ENCODE measurements at regions not wholly inside any gene's neighbourhood (a gene's known extent, or its start where the extent isn't known, plus 50 kb on each side); places are given as distances from the start of the nearest gene placed in this dataset.
"Not testable (repeated sequence)": the region's sequence is repeated elsewhere in the genome, so short reads cannot be mapped to it uniquely, and the experiment has no call there.

- no peak for TF ChIP-seq CTCF (conservative IDR thresholded peaks at IDR 0.05; ENCODE audit: low read depth, low read length)
- H3K4me3 ChIP-seq (ENCODE audit: low read length) = no peak overlapping the region
These were observed 96.8 kb upstream of the SYT10 start for GRCh38 chr12:33536431-33536830.

GRCh38 chr12:33546004-33546403, 106.4 kb upstream of the SYT10 start:
- no peak overlapping the region for H3K4me3 ChIP-seq (ENCODE audit: low read length)
- DNase-seq (ENCODE audit: low read depth) = no peak
- TF ChIP-seq CTCF (conservative IDR thresholded peaks at IDR 0.05; ENCODE audit: low read depth, low read length) = no peak

More at GRCh38 chr12:33536431-33536830, 96.8 kb upstream of the SYT10 start:
- no peak for DNase-seq (ENCODE audit: low read depth)

GRCh38 chr12:33547084-33547483, 107.5 kb upstream of the SYT10 start:
- DNase-seq (ENCODE audit: low read depth) = no peak
- H3K4me3 ChIP-seq (ENCODE audit: low read length) = no peak overlapping the region
- no peak for TF ChIP-seq CTCF (conservative IDR thresholded peaks at IDR 0.05; ENCODE audit: low read depth, low read length)

- DNase-seq (ENCODE audit: low read depth); H3K4me3 ChIP-seq (ENCODE audit: low read length): not testable (repeated sequence)
These were observed 110.6 kb upstream of the SYT10 start for GRCh38 chr12:33550214-33550613.

- no peak for DNase-seq (ENCODE audit: low read depth)
- no peak for TF ChIP-seq CTCF (conservative IDR thresholded peaks at IDR 0.05; ENCODE audit: low read depth, low read length)
- no peak overlapping the region for H3K4me3 ChIP-seq (ENCODE audit: low read length)
These were observed 111.4 kb upstream of the SYT10 start for GRCh38 chr12:33551006-33551405.

- no peak for TF ChIP-seq CTCF (conservative IDR thresholded peaks at IDR 0.05; ENCODE audit: low read depth, low read length)
- H3K4me3 ChIP-seq (ENCODE audit: low read length) = no peak overlapping the region
- no peak for DNase-seq (ENCODE audit: low read depth)
These were observed 115.5 kb upstream of the SYT10 start for GRCh38 chr12:33555128-33555527.

- no peak overlapping the region for H3K4me3 ChIP-seq (ENCODE audit: low read length)
- no peak for DNase-seq (ENCODE audit: low read depth)
- TF ChIP-seq CTCF (conservative IDR thresholded peaks at IDR 0.05; ENCODE audit: low read depth, low read length) = no peak
These were observed 121.1 kb upstream of the SYT10 start for GRCh38 chr12:33560653-33561208.

GRCh38 chr12:33562401-33562800, 122.8 kb upstream of the SYT10 start:
- DNase-seq (ENCODE audit: low read depth) = no peak
- no peak for TF ChIP-seq CTCF (conservative IDR thresholded peaks at IDR 0.05; ENCODE audit: low read depth, low read length)

More at GRCh38 chr12:33562401-33562800, 122.8 kb upstream of the SYT10 start:
- H3K4me3 ChIP-seq (ENCODE audit: low read length) = no peak overlapping the region
